Stomach (tissue), 8 donors: ENCODE measurements at regions not wholly inside any gene's neighbourhood (a gene's known extent, or its start where the extent isn't known, plus 50 kb on each side); places are given as distances from the start of the nearest gene placed in this dataset.

Experiments used
- DNase-seq, 2 donors: peaks; one replicate each; pipeline versions ENCODE4 v3.0.0 to v3.0.0-alpha.2; 2013 to 2019
- H3K27ac ChIP-seq, 5 donors: fragments of 200-600 bp in 4 of 5; sonication (generic) in 4 of 5; one replicate each; pipeline ENCODE4 v1.5.1; 2013 to 2019; ENCODE audit warnings: mild to moderate bottlenecking in 1 of 5, moderate library complexity in 1 of 5
- H3K27me3 ChIP-seq, 3 donors: fragments of 200-600 bp; sonication (generic); one replicate each; pipeline ENCODE4 v1.5.1; 2017 to 2019; ENCODE audit warnings: mixed run types in 1 of 3
- H3K36me3 ChIP-seq, 4 donors: fragments of 200-600 bp; sonication (generic); 1 replicate in 3 of 4; 2 replicates in 1 of 4; pipeline ENCODE4 v1.5.1; 2016 to 2019
- H3K4me1 ChIP-seq, 4 donors: fragments of 200-600 bp; sonication (generic); one replicate each; pipeline ENCODE4 v1.5.1; 2016 to 2019
- H3K4me3 ChIP-seq, 4 donors: fragments of 200-600 bp; sonication (generic) in 3 of 4; one replicate each; pipeline ENCODE4 v1.5.1; 2016 to 2019; ENCODE audit warnings: mild to moderate bottlenecking in 1 of 4
- H3K9me3 ChIP-seq, 4 donors: fragments of 200-600 bp; sonication (generic); one replicate each; pipeline ENCODE4 v1.5.1; 2016 to 2019
- EP300 ChIP-seq: sonication (generic); formaldehyde crosslinking; IDR thresholded peaks from one replicate; pipeline ENCODE4 v1.6.1; 2017; ENCODE audit warnings: antibody characterized with exemption
- POLR2A ChIP-seq, 4 donors: fragments of 450-650 bp; IDR thresholded peaks; one replicate each; pipeline ENCODE4 v1.6.1; 2016; ENCODE audit warnings: antibody characterized with exemption in 4 of 4, control low read depth in 2 of 4, mild to moderate bottlenecking in 1 of 4, moderate library complexity in 1 of 4
- POLR2AphosphoS5 ChIP-seq, 3 donors: sonication (generic); formaldehyde crosslinking; IDR thresholded peaks; one replicate each; pipeline ENCODE4 v1.6.1; 2016; ENCODE audit warnings: antibody characterized with exemption in 3 of 3
- WGBS, 5 donors: extraction: QIAGEN DNeasy Blood & Tissue Kit in 3 of 5; methylation state at CpG; one replicate each; pipeline versions ENCODE4 v1.1.5 to v1.1.7; 2013 to 2018; 5-methylcytosine and 5-hydroxymethylcytosine counted together
- intact Hi-C: fragments of 100-400 bp; cut with DNase I; formaldehyde crosslinking; loops from one replicate; pipeline ENCODE4 v1.15.1; 2023; ENCODE audit warnings: low total_unique reads
- TF ChIP-seq, protein P1 (sequence below), 7 experiments: fragments of 450-650 bp in 4 of 7; fragments of 200-600 bp in 3 of 7; sonication (generic) in 3 of 7; IDR thresholded peaks; one replicate each; pipeline ENCODE4 v1.5.1; 2016 to 2019; ENCODE audit warnings: antibody characterized with exemption in 7 of 7, control low read depth in 2 of 7, mild to moderate bottlenecking in 1 of 7
- donor health status: healthy with polysubstance abuse.
- donor health status: Bipolar disorder and iron deficiency.
- donor health status: healthy.

DNA sequence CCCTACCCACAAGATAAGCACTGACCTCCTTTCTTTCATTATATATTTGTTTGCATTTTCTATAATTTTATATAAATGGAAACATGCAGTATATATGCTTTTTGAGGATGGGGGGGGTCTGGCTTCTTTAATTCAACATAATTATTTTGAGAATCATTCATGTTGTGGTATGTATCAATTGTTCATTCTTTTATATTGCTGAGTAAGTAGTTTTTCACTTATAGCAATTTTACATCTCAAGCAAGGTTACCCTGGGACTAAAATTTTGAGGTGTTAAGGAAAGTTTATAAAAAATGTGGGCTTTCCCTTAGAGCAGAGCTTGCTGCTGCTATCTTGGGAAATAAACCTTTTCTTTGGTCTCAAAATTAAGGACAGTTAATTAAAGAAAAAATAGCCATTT lies 89.9 kb upstream of the EGLN3 start:
- intact Hi-C loops: no loop called here
- Histone ChIP-seq H3K27me3 (no peaks in the 10 kb centered on the region), H3K4me1 (peaks cover 2 to 13% (median 4%) of the 10 kb centered on the region in 4 donors), H3K36me3 (no peaks in the 10 kb centered on the region), H3K9me3 (no peaks in the 10 kb centered on the region), H3K4me3 (no peak overlapping the region), H3K27ac (no peak overlapping the region)
- TF ChIP-seq, protein P1, sequence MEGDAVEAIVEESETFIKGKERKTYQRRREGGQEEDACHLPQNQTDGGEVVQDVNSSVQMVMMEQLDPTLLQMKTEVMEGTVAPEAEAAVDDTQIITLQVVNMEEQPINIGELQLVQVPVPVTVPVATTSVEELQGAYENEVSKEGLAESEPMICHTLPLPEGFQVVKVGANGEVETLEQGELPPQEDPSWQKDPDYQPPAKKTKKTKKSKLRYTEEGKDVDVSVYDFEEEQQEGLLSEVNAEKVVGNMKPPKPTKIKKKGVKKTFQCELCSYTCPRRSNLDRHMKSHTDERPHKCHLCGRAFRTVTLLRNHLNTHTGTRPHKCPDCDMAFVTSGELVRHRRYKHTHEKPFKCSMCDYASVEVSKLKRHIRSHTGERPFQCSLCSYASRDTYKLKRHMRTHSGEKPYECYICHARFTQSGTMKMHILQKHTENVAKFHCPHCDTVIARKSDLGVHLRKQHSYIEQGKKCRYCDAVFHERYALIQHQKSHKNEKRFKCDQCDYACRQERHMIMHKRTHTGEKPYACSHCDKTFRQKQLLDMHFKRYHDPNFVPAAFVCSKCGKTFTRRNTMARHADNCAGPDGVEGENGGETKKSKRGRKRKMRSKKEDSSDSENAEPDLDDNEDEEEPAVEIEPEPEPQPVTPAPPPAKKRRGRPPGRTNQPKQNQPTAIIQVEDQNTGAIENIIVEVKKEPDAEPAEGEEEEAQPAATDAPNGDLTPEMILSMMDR (IDR thresholded peaks at IDR 0.05): no peak
- TF ChIP-seq EP300: no peak
- no peak for TF ChIP-seq POLR2A (IDR thresholded peaks at IDR 0.05)
- no peak for TF ChIP-seq POLR2AphosphoS5 (IDR thresholded peaks at IDR 0.05)
- no peak for DNase-seq

DNA sequence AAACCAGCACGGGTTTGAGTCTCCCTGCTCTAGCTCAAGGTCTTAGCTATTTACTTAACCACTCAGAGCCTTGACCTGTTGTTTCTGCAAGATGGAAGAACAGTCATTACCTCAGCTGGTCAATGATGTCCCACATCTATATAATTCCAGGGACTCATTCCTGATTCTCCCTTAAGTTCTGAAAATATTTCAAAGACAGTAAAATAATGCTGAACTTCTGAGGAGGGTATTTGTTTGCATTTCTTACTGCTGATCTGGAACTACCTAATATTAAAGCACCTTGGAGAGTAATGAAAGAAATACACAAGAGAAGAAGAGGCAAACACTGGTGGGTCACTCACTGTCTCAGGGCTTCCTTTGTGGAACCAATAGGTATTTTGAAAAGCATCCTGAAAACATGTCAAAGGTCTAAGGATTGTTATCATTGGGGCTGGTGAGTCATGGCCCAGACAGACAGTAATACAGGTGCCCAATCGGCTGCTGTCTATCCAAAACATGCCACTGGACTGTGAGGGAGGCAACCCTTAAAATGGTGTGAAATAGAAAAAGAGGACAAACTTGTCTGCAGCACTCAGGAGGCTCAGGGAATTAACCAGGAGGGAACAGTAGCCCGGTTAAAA lies 88.7 kb upstream of the EGLN3 start:
- Histone ChIP-seq H3K9me3 (no peaks in the 10 kb centered on the region), H3K27ac (no peak overlapping the region), H3K4me1 (peaks cover 10 to 24% (median 12%) of the 10 kb centered on the region in 4 donors), H3K36me3 (no peaks in the 10 kb centered on the region), H3K4me3 (no peak overlapping the region), H3K27me3 (no peaks in the 10 kb centered on the region)
- no peak for TF ChIP-seq EP300
- no peak for DNase-seq
- intact Hi-C loops: no loop called here
- 78 to 85% (median 80%) methylated on average over 3 of the region's 3 CpGs for WGBS, 5 donors

DNA sequence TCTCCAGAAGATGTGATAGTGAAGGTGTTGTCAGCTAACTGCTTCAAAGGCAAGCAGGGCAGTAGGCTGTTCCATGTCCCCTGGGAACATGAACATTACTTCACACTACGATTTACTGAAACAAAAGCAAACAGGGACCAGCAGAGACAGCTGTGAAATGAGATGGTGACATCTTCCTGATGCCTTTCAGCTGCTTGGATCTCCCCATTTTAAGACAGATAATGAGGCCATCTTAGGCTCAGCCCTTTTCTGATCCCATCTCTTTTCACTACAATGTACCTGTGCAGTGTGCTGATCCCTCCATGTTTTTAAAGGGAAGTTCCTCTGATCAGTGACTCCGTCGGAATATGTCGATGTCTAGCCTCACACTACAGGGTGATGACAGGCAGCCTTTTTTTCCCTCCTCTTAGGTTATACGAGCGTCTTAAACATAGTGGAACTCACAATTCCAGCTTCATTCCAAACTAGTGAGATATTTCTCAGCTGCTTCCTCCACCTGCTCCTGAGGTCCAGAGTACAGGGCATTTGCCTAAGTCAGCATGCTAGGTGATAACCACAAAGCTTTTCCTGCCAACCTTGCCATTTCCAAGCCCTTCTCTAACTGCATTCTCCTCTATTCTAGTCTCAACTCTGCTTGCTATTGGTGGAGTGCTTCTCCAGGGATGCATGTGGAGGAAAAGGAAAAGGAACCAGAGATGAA lies 87.6 kb upstream of the EGLN3 start:
- Histone ChIP-seq H3K4me1 (peaks cover 10 to 24% (median 12%) of the 10 kb centered on the region in 4 donors), H3K4me3 (no peak overlapping the region), H3K36me3 (no peaks in the 10 kb centered on the region), H3K9me3 (no peaks in the 10 kb centered on the region), H3K27ac (peak overlapping the region in 2 of 5 donors; percentile 4 to 47), H3K27me3 (no peaks in the 10 kb centered on the region)
- TF ChIP-seq, protein P1 (IDR thresholded peaks at IDR 0.05): no peak
- peak in 1 of 3 donors; percentile 45 for TF ChIP-seq POLR2AphosphoS5 (IDR thresholded peaks at IDR 0.05)
- WGBS, 5 donors: 45 to 72% (median 53%) methylated on average over 6 of the region's 6 CpGs
- DNase-seq: peak in 1 of 2 donors; percentile 81
- intact Hi-C loops: no loop called here

DNA sequence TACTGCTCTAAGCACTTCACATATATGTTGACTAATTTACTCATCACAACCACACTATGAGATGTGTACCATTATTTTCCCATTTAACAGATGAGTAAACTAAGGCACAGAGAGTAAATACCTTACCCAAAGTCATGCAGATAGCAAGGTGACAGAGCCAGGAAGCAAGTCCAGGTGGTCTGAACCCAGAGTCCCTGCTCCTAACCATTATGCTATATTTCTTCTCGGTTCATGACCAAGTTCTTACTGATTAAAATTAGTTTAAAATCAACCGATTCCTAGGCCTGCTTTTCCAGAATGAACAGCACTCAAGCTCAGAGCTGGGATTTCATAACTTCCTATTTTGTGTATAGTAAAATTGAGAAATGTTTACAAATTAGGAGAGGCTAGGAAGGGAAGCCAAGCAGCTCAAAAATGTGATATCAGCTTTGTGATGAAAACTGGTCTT lies 85.5 kb upstream of the EGLN3 start:
- Histone ChIP-seq H3K4me1 (peaks cover 11 to 33% (median 15%) of the 10 kb centered on the region in 4 donors), H3K27me3 (no peaks in the 10 kb centered on the region), H3K9me3 (no peaks in the 10 kb centered on the region), H3K4me3 (no peak overlapping the region), H3K27ac (peak overlapping the region in 4 of 5 donors; percentile 44 to 61 (median 58)), H3K36me3 (no peaks in the 10 kb centered on the region)
- intact Hi-C loops: no loop called here
- 74 to 82% (median 79%) methylated on average over 2 of the region's 2 CpGs for WGBS, 5 donors
- TF ChIP-seq EP300 (no peak), POLR2A (IDR thresholded peaks at IDR 0.05) (no peak), POLR2AphosphoS5 (IDR thresholded peaks at IDR 0.05) (peak in 2 of 3 donors; percentile 10 to 29)
- TF ChIP-seq, protein P1 (IDR thresholded peaks at IDR 0.05): no peak
- DNase-seq: no peak

DNA sequence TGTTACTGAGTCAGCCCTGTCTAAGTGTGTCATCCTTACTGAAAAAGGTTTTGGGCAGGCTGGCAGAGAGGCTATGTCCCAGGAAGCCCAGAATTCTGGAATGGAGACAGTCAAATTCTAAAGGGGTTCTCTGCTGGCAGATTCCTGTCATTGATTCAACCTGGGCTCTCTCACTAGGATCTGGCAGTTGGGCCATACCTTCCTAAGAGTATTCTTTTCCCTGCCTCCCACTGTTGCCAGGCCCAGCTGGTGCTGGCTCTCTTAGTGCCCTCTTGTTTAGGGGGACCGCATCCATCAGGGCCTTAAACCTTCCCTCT lies 85.0 kb upstream of the EGLN3 start:
- H3K4me1 ChIP-seq: peaks cover 11 to 37% (median 19%) of the 10 kb centered on the region in 4 donors
- H3K36me3 ChIP-seq: no peaks in the 10 kb centered on the region
- intact Hi-C loops: no loop called here
- WGBS, 5 donors: 95 to 100% (median 100%) methylated on average over 1 of the region's 1 CpG
- peak overlapping the region; percentile 37 to 61 (median 56) for H3K27ac ChIP-seq
- no peaks in the 10 kb centered on the region for H3K27me3 ChIP-seq
- TF ChIP-seq POLR2AphosphoS5 (IDR thresholded peaks at IDR 0.05) (no peak), POLR2A (IDR thresholded peaks at IDR 0.05) (no peak), EP300 (no peak)
- TF ChIP-seq, protein P1 (IDR thresholded peaks at IDR 0.05): no peak
- no peaks in the 10 kb centered on the region for H3K9me3 ChIP-seq
- DNase-seq: no peak
- no peak overlapping the region for H3K4me3 ChIP-seq
